ENCODE measurements at regions not wholly inside any gene's neighbourhood (a gene's known extent, or its start where the extent isn't known, plus 50 kb on each side); places are given as distances from the start of the nearest gene placed in this dataset.

- DNase-seq (ENCODE audit: low spot score), result no peak
Measured at GRCh38 chr18:73852789-73853549, 294.7 kb downstream of the FBXO15 start.

GRCh38 chr18:73850782-73851181 lies 296.9 kb downstream of the FBXO15 start:
- DNase-seq (ENCODE audit: low spot score), result no peak

- no peak for DNase-seq (ENCODE audit: low spot score)
Measured at GRCh38 chr18:73848656-73849055, 299.0 kb downstream of the FBXO15 start.

- no peak for DNase-seq (ENCODE audit: low spot score)
Measured at GRCh38 chr18:73843455-73843854, 304.2 kb downstream of the FBXO15 start.

- DNase-seq (ENCODE audit: low spot score), result peak; percentile 31
Measured at GRCh38 chr18:73842795-73843394, 304.7 kb downstream of the FBXO15 start.

GRCh38 chr18:73841661-73842060 lies 306.0 kb downstream of the FBXO15 start:
- DNase-seq (ENCODE audit: low spot score), result no peak

GRCh38 chr18:73840319-73840945 lies 307.2 kb downstream of the FBXO15 start:
- DNase-seq (ENCODE audit: low spot score), result no peak

GRCh38 chr18:73839441-73839840 lies 308.2 kb downstream of the FBXO15 start:
- DNase-seq (ENCODE audit: low spot score), result no peak

- no peak for DNase-seq (ENCODE audit: low spot score)
Measured at GRCh38 chr18:73838107-73838506, 309.5 kb downstream of the FBXO15 start.

- no peak for DNase-seq (ENCODE audit: low spot score)
Measured at GRCh38 chr18:73835656-73836364, 311.8 kb downstream of the FBXO15 start.

- DNase-seq (ENCODE audit: low spot score), result no peak
Measured at GRCh38 chr18:73835039-73835438, 312.6 kb downstream of the FBXO15 start.

- DNase-seq (ENCODE audit: low spot score), result no peak
Measured at GRCh38 chr18:73831688-73832087, 315.9 kb downstream of the FBXO15 start.

- DNase-seq (ENCODE audit: low spot score), result no peak
Measured at GRCh38 chr18:73829146-73829545, 318.5 kb downstream of the FBXO15 start.

GRCh38 chr18:73827801-73828200 lies 319.8 kb downstream of the FBXO15 start:
- DNase-seq (ENCODE audit: low spot score), result no peak

GRCh38 chr18:73826098-73826497 lies 321.5 kb downstream of the FBXO15 start:
- no peak for DNase-seq (ENCODE audit: low spot score)

- no peak for DNase-seq (ENCODE audit: low spot score)
Measured at GRCh38 chr18:73824671-73825070, 323.0 kb downstream of the FBXO15 start.

- no peak for DNase-seq (ENCODE audit: low spot score)
Measured at GRCh38 chr18:73812423-73812822, 335.2 kb downstream of the FBXO15 start.

- no peak for DNase-seq (ENCODE audit: low spot score)
Measured at GRCh38 chr18:73807551-73808192, 340.0 kb downstream of the FBXO15 start.

- DNase-seq (ENCODE audit: low spot score), result no peak
Measured at GRCh38 chr18:73805991-73806390, 341.6 kb downstream of the FBXO15 start.

GRCh38 chr18:73797419-73797818 lies 350.2 kb downstream of the FBXO15 start:
- no peak for DNase-seq (ENCODE audit: low spot score)

- no peak for DNase-seq (ENCODE audit: low spot score)
Measured at GRCh38 chr18:73793386-73793785, 354.2 kb downstream of the FBXO15 start.

GRCh38 chr18:73791081-73791480 lies 356.6 kb downstream of the FBXO15 start:
- no peak for DNase-seq (ENCODE audit: low spot score)

All from CD4-positive, alpha-beta T cell treated with Interleukin-15 for 4 hours (primary cell).